ENCODE measurements at regions not wholly inside any gene's neighbourhood (a gene's known extent, or its start where the extent isn't known, plus 50 kb on each side); places are given as distances from the start of the nearest gene placed in this dataset.

- TF ChIP-seq, protein P1, sequence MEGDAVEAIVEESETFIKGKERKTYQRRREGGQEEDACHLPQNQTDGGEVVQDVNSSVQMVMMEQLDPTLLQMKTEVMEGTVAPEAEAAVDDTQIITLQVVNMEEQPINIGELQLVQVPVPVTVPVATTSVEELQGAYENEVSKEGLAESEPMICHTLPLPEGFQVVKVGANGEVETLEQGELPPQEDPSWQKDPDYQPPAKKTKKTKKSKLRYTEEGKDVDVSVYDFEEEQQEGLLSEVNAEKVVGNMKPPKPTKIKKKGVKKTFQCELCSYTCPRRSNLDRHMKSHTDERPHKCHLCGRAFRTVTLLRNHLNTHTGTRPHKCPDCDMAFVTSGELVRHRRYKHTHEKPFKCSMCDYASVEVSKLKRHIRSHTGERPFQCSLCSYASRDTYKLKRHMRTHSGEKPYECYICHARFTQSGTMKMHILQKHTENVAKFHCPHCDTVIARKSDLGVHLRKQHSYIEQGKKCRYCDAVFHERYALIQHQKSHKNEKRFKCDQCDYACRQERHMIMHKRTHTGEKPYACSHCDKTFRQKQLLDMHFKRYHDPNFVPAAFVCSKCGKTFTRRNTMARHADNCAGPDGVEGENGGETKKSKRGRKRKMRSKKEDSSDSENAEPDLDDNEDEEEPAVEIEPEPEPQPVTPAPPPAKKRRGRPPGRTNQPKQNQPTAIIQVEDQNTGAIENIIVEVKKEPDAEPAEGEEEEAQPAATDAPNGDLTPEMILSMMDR (IDR thresholded peaks at IDR 0.05; ENCODE audit: low read length): no peak
- no peak for TF ChIP-seq EZH2 (optimal IDR thresholded peaks at IDR 0.05; ENCODE audit: low read depth, low read length)
- TF ChIP-seq EZH2phosphoT487 (IDR thresholded peaks at IDR 0.05; ENCODE audit: low read length): no peak
Measured at GRCh38 chr21:32094804-32095203, 184.0 kb downstream of the MIS18A start.

Measured in MM.1S (cell line).